ENCODE measurements at regions not wholly inside any gene's neighbourhood (a gene's known extent, or its start where the extent isn't known, plus 50 kb on each side); places are given as distances from the start of the nearest gene placed in this dataset.

GRCh38 chr11:21640491-21640890 is 552.4 kb upstream of the ANO5 start:
- H3K4me3 ChIP-seq (replicated peaks in 1 of 3; ENCODE audit: insufficient read depth in 1 of 3, low read depth in 1 of 3, low read length in 3 of 3): no peak overlapping the region
- no peaks in the 10 kb centered on the region for H3K9me1 ChIP-seq (replicated peaks; ENCODE audit: control insufficient read depth, extremely low read depth, insufficient read depth, low read length)
- no peak overlapping the region for H3K4me2 ChIP-seq (ENCODE audit: insufficient read depth, low read length)
- ChIA-PET CTCF (no interaction called here), POLR2A (no interaction called here)
- FAIRE-seq (no peak), DNase-seq (ENCODE audit: low read depth, low spot score) (no peak)
- H3K27ac ChIP-seq (ENCODE audit: insufficient read depth, low read depth, low read length): no peak overlapping the region
- no peaks in the 10 kb centered on the region for H3K27me3 ChIP-seq (ENCODE audit: control insufficient read depth in 2 of 2, insufficient read depth in 2 of 2, low read length in 2 of 2)
- no peaks in the 10 kb centered on the region for H3K36me3 ChIP-seq (ENCODE audit: control insufficient read depth in 2 of 2, extremely low read depth in 1 of 2, insufficient read depth in 2 of 2, low read length in 2 of 2)
- BruUV-seq (replicated peaks): no TSS peak
- dilution Hi-C loops (cut with MboI; ENCODE audit: extremely low pct_ligation_motif_present, low sequenced_read_pairs): no loop called here
- H3K9ac ChIP-seq (replicated peaks; ENCODE audit: extremely low read depth, insufficient read depth, low read length): no peak overlapping the region
- H2AFZ ChIP-seq (ENCODE audit: low read depth, low read length): no peak overlapping the region
- no peaks in the 10 kb centered on the region for H3K79me2 ChIP-seq (ENCODE audit: control insufficient read depth, insufficient read depth, low read length)
- peaks cover 2% of the 10 kb centered on the region for H3K9me3 ChIP-seq (replicated peaks; ENCODE audit: control insufficient read depth, insufficient read depth, low read length)
- H4K20me1 ChIP-seq (replicated peaks; ENCODE audit: control insufficient read depth, extremely low read depth, insufficient read depth, low read length): no peaks in the 10 kb centered on the region
- no peak for TF ChIP-seq GATA2 (IDR thresholded peaks at IDR 0.05; ENCODE audit: insufficient read depth, insufficient read length, low read depth, low read length)
- TF ChIP-seq CTCF (IDR thresholded peaks at IDR 0.05; ENCODE audit: extremely low read depth in 1 of 2, insufficient read depth in 1 of 2, low read depth in 1 of 2, low read length in 2 of 2): no peak
- no peak for TF ChIP-seq POLR2A (IDR thresholded peaks at IDR 0.05; ENCODE audit: low read depth, low read length)
- TF ChIP-seq JUN (IDR thresholded peaks at IDR 0.05; ENCODE audit: borderline replicate concordance, insufficient read depth, insufficient read length, low read depth): no peak
- no peak for TF ChIP-seq EZH2 (IDR thresholded peaks at IDR 0.05; ENCODE audit: borderline replicate concordance, low read depth, low read length, severe bottlenecking)
- no peak for TF ChIP-seq POLR2AphosphoS5 (IDR thresholded peaks at IDR 0.05; ENCODE audit: insufficient read depth, low read depth, low read length)
- TF ChIP-seq, protein P1, sequence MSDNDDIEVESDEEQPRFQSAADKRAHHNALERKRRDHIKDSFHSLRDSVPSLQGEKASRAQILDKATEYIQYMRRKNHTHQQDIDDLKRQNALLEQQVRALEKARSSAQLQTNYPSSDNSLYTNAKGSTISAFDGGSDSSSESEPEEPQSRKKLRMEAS (IDR thresholded peaks at IDR 0.05; ENCODE audit: insufficient read depth, insufficient read length): no peak
- TF ChIP-seq FOS (IDR thresholded peaks at IDR 0.05; ENCODE audit: borderline replicate concordance, insufficient read depth, low read length): no peak
- no peak for TF ChIP-seq MYC (IDR thresholded peaks at IDR 0.05; ENCODE audit: low read depth, low read length)
- intact Hi-C loops (cut with micrococcal nuclease): no loop called here
- no peaks in the 10 kb centered on the region for H3K4me1 ChIP-seq (ENCODE audit: control insufficient read depth, extremely low read depth, insufficient read depth, low read length)

Data from endothelial cell of umbilical vein (primary cell).